ENCODE measurements at regions not wholly inside any gene's neighbourhood (a gene's known extent, or its start where the extent isn't known, plus 50 kb on each side); places are given as distances from the start of the nearest gene placed in this dataset.

- TF ChIP-seq CTCF (IDR thresholded peaks at IDR 0.05) (no peak), POLR2A (IDR thresholded peaks at IDR 0.05) (no peak)
Measured at GRCh38 chr12:126019385-126019784, 954.1 kb downstream of the AACS start.

Data from adrenal gland (tissue), 5 donors.